GM12873 (cell line): ENCODE measurements at regions not wholly inside any gene's neighbourhood (a gene's known extent, or its start where the extent isn't known, plus 50 kb on each side); places are given as distances from the start of the nearest gene placed in this dataset.

Experiments
- TF ChIP-seq, protein P1 (sequence below): IDR thresholded peaks from 2 replicates; pipeline ENCODE4 v1.5.1; 2012; ENCODE audit warnings: low read depth, mild to moderate bottlenecking, moderate library complexity, low read length, control low read depth; ENCODE audit not compliant: insufficient read depth; ENCODE audit errors: missing control alignments

DNA sequence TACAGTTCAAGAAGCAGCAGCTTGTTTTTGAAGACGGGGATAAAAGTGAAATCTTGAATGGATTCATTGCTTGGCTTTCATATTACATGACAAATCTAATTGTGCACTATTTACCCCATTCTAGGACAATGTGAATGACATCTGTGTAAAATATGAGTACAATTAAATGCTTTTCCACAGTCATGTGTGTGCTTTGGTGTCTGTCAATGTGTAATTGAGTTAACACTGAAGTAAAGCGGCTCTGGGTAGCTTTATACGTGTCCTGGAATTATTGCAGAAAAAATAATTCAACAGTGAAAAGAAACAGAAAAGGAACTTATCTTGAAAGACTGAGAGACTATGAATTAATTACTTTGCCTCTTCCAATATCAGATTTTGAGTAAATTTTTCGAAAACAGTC is 233.5 kb upstream of the HS3ST5 start:
- TF ChIP-seq, protein P1, sequence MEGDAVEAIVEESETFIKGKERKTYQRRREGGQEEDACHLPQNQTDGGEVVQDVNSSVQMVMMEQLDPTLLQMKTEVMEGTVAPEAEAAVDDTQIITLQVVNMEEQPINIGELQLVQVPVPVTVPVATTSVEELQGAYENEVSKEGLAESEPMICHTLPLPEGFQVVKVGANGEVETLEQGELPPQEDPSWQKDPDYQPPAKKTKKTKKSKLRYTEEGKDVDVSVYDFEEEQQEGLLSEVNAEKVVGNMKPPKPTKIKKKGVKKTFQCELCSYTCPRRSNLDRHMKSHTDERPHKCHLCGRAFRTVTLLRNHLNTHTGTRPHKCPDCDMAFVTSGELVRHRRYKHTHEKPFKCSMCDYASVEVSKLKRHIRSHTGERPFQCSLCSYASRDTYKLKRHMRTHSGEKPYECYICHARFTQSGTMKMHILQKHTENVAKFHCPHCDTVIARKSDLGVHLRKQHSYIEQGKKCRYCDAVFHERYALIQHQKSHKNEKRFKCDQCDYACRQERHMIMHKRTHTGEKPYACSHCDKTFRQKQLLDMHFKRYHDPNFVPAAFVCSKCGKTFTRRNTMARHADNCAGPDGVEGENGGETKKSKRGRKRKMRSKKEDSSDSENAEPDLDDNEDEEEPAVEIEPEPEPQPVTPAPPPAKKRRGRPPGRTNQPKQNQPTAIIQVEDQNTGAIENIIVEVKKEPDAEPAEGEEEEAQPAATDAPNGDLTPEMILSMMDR = no peak

DNA sequence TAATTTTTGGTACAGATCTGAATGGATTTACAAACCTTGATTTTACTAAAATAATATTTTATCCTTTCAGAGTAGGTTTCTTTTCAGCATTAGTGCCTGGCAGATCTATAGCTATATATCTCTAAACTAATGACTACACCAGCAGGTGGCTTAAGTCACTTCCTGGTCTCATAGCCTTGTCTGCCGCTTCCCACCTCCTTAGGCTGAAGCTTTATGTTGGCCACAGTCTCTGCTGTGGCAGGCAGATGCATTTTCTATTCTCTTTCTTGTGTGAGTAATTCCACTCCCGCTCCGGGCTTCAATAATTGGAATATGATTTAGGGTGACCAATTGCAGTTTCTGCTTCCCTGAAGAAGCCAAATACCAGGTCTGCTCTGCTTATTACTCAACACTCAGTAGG is 226.8 kb upstream of the HS3ST5 start:
- TF ChIP-seq, protein P1 = no peak

DNA sequence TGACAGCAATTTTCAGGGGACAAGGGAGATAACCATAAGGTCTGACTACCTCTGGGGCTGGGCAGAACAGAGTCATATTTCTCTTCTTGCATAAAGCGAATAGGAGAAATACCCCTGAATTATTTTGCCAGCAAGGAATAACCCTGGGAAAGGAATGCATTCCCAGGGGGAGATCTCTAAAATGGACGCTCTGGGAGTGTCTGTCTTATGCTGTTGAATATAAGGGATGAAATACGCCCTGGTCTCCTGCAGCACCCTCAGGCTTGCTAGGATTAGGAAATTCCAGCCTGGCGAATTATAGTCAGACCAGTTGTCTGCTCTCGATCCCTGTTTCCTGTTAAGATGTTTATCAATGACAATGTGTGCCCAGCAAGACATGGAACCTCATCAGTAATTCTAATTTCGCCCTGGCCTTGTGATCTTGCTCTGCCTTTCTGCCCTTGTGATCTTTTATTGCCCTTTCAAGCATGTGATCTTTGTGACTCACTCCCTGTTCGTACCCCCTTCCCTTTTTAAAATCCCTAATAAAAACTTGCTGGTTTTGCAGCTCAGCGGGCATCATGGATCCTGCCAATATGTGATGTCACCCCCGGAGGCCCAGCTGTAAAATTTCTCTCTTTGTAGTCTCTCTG is 221.6 kb upstream of the HS3ST5 start:
- TF ChIP-seq, protein P1 = no peak

DNA sequence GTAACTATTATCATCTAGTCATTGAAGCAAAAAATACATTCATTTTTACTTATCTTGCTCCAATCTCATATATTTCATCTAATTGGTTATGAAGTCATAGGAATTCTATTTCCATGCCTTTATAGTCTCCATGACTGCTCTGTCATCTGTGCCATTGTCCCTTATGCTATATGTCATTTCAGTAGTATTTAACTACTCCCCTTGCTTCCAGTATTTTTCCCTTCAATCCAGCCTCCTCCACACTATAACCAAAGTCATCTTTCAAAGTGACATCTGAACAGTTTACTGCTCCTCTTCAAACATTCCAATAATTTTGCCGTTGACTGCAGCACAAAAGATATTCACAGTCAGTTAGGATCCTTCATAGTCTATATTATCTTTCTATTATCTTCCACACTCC is 216.6 kb upstream of the HS3ST5 start:
- TF ChIP-seq, protein P1 = no peak

DNA sequence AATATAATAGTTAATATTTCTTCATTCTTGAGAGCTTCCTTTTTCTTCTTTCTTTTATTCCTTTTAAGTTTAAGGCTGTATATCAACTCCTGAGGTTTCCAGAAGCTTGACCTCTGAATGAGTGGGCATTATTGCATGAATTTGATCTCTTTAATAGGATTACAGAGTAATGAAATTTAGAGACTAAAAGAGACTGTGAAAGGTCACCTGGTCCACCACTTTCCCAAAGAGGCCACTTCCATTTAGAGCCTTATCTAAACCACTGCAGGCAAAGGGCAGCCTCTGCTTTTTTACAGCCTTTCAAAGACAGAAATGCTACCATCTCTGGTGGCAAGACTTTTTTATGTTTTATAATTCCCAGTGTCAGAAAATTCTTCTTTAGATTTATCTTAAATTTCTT is 215.3 kb upstream of the HS3ST5 start:
- TF ChIP-seq, protein P1 = no peak

DNA sequence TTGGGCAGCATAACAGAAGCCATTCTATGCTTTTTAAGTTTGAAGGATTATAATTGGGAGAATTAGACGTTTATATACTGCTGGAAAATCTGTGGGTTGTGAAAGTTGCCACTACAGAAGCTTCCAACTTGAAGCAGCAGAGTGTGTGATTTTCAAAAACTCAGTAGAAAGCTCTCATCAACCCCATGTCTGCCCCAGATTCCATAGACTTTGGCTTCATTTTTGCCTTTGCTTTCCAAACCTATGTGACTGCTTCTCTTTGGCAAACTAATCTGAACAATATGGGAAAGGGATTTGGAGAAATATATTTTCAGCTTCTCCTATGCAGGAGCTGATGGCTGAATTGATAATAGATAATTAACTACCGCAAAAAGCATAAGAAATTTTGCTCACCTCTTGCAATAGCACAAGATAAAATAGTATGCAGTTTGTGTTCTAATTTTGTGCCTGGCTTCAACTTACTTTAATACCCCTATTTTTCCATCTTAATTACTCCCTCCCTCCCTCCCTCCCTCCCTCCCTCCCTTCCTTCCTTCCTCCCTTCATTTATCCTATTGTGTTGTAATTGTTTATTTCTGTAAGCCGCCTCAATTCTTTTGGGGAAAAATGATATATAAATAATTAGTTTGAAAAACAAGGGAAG is 214.1 kb upstream of the HS3ST5 start:
- TF ChIP-seq, protein P1 = no peak

DNA sequence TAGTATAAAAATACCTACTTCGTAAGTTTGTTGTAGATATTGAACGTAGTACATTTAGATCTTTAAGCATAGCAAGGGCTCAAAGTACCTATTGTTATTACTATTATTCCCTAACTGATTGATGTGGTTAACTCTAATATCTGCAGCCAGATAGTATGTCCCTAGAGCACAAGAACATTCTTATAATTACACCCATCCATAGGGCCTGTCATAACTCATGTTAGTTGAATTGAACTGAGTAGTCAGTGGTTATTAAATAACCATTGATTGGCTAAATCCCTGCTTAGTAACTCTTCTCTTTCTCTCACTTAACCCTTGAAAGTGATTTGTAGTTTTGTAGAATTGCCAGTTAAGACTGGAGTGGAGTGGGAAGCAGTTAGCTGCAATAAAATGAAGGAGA is 207.5 kb upstream of the HS3ST5 start:
- TF ChIP-seq, protein P1 = no peak
